Activated T-cell treated with anti-CD3 and anti-CD28 coated beads, Interleukin-2, amount 50 U/mL, for 72 hours (primary cell): ENCODE measurements at regions not wholly inside any gene's neighbourhood (a gene's known extent, or its start where the extent isn't known, plus 50 kb on each side); places are given as distances from the start of the nearest gene placed in this dataset.

Source experiments
- ATAC-seq, 2 donors: fragments of 150-1000 bp; cut with Tn5 transposase; replicated peaks in 1 of 2; 2 replicates each; pipeline ENCODE4 v1.10.0; 2021; ENCODE audit warnings: moderate library complexity in 2 of 2, mild to moderate bottlenecking in 1 of 2
- DNase-seq, 2 donors: peaks; one replicate each; pipeline ENCODE4 v3.0.0; 2021 to 2022; ENCODE audit warnings: mixed read lengths in 1 of 2
- H3K27ac Mint-ChIP-seq: one replicate; pipeline ENCODE4 v1.8.0; 2022; ENCODE audit warnings: mild to moderate bottlenecking, moderate library complexity, mixed read lengths
- H3K27me3 Mint-ChIP-seq: one replicate; pipeline ENCODE4 v1.8.0; 2022; ENCODE audit warnings: low read depth, mixed read lengths
- H3K36me3 Mint-ChIP-seq, 2 donors: one replicate each; pipeline ENCODE4 v1.8.0; 2022; ENCODE audit warnings: mixed read lengths in 2 of 2, mild to moderate bottlenecking in 1 of 2; ENCODE audit not compliant: insufficient read depth in 2 of 2
- H3K4me1 Mint-ChIP-seq: one replicate; pipeline ENCODE4 v1.8.0; 2022; ENCODE audit warnings: low read depth, mixed read lengths
- H3K4me3 Mint-ChIP-seq, 2 donors: one replicate each; pipeline ENCODE4 v1.8.0; 2022; ENCODE audit warnings: mild to moderate bottlenecking in 2 of 2, mixed read lengths in 2 of 2, moderate library complexity in 2 of 2
- H3K9me3 Mint-ChIP-seq, 2 donors: one replicate each; pipeline ENCODE4 v1.8.0; 2022; ENCODE audit warnings: mixed read lengths in 2 of 2

- Mint-ChIP-seq H3K27ac (no peak overlapping the region), H3K4me3 (no peak overlapping the region), H3K27me3 (no peaks in the 10 kb centered on the region), H3K9me3 (no peaks in the 10 kb centered on the region), H3K36me3 (no peaks in the 10 kb centered on the region), H3K4me1 (no peaks in the 10 kb centered on the region)
- no peak for DNase-seq
- ATAC-seq, result no peak
These were observed 429.0 kb downstream of the LMO4 start for GRCh38 chr1:87757676-87758075.

GRCh38 chr1:87759421-87760087 is 430.9 kb downstream of the LMO4 start:
- no peak overlapping the region for H3K27ac Mint-ChIP-seq
- peaks cover 10% of the 10 kb centered on the region for H3K4me1 Mint-ChIP-seq
- DNase-seq, result no peak
- H3K9me3 Mint-ChIP-seq, result no peaks in the 10 kb centered on the region
- no peak overlapping the region for H3K4me3 Mint-ChIP-seq
- H3K36me3 Mint-ChIP-seq, result no peaks in the 10 kb centered on the region
- ATAC-seq, result no peak
- H3K27me3 Mint-ChIP-seq, result peaks cover 5% of the 10 kb centered on the region

GRCh38 chr1:87760155-87760554 is 431.5 kb downstream of the LMO4 start:
- ATAC-seq, result no peak
- H3K9me3 Mint-ChIP-seq, result no peaks in the 10 kb centered on the region
- no peak for DNase-seq
- peaks cover 10% of the 10 kb centered on the region for H3K4me1 Mint-ChIP-seq
- no peak overlapping the region for H3K4me3 Mint-ChIP-seq
- no peak overlapping the region for H3K27ac Mint-ChIP-seq
- H3K36me3 Mint-ChIP-seq, result no peaks in the 10 kb centered on the region
- H3K27me3 Mint-ChIP-seq, result peaks cover 5% of the 10 kb centered on the region

GRCh38 chr1:87760654-87761053 is 432.0 kb downstream of the LMO4 start:
- no peaks in the 10 kb centered on the region for H3K9me3 Mint-ChIP-seq
- no peak for ATAC-seq
- no peak overlapping the region for H3K27ac Mint-ChIP-seq
- no peaks in the 10 kb centered on the region for H3K36me3 Mint-ChIP-seq
- H3K27me3 Mint-ChIP-seq, result peaks cover 5% of the 10 kb centered on the region
- no peak overlapping the region for H3K4me3 Mint-ChIP-seq
- no peak for DNase-seq
- H3K4me1 Mint-ChIP-seq, result peaks cover 10% of the 10 kb centered on the region

GRCh38 chr1:87763483-87763882 is 434.8 kb downstream of the LMO4 start:
- Mint-ChIP-seq H3K4me3 (no peak overlapping the region), H3K9me3 (no peaks in the 10 kb centered on the region), H3K27ac (no peak overlapping the region), H3K4me1 (peaks cover 10% of the 10 kb centered on the region), H3K36me3 (no peaks in the 10 kb centered on the region), H3K27me3 (peaks cover 5% of the 10 kb centered on the region)
- no peak for DNase-seq
- ATAC-seq, result no peak

GRCh38 chr1:87765057-87765680 is 436.5 kb downstream of the LMO4 start:
- H3K4me3 Mint-ChIP-seq, result no peak overlapping the region
- ATAC-seq, result no peak
- H3K9me3 Mint-ChIP-seq, result peaks cover 0 to 1% of the 10 kb centered on the region in 2 donors
- H3K27me3 Mint-ChIP-seq, result peaks cover 5% of the 10 kb centered on the region
- no peaks in the 10 kb centered on the region for H3K36me3 Mint-ChIP-seq
- H3K4me1 Mint-ChIP-seq, result peaks cover 10% of the 10 kb centered on the region
- H3K27ac Mint-ChIP-seq, result no peak overlapping the region
- DNase-seq, result no peak

- no peak for DNase-seq
- Mint-ChIP-seq H3K36me3 (no peaks in the 10 kb centered on the region), H3K27me3 (peaks cover 5% of the 10 kb centered on the region), H3K4me1 (peaks cover 10% of the 10 kb centered on the region), H3K27ac (no peak overlapping the region), H3K4me3 (no peak overlapping the region), H3K9me3 (peaks cover 0 to 1% of the 10 kb centered on the region in 2 donors)
- no peak for ATAC-seq
These were observed 437.0 kb downstream of the LMO4 start for GRCh38 chr1:87765681-87766070.

GRCh38 chr1:87766737-87767136 is 438.1 kb downstream of the LMO4 start:
- Mint-ChIP-seq H3K4me1 (peaks cover 10% of the 10 kb centered on the region), H3K27me3 (peaks cover 5% of the 10 kb centered on the region), H3K27ac (no peak overlapping the region), H3K9me3 (peaks cover 0 to 1% of the 10 kb centered on the region in 2 donors), H3K36me3 (no peaks in the 10 kb centered on the region), H3K4me3 (no peak overlapping the region)
- DNase-seq (no peak), ATAC-seq (no peak)

- Mint-ChIP-seq H3K9me3 (no peaks in the 10 kb centered on the region), H3K27ac (no peak overlapping the region), H3K4me3 (no peak overlapping the region), H3K27me3 (peaks cover 2% of the 10 kb centered on the region), H3K36me3 (no peaks in the 10 kb centered on the region), H3K4me1 (no peaks in the 10 kb centered on the region)
- DNase-seq (no peak), ATAC-seq (no peak)
These were observed 450.2 kb downstream of the LMO4 start for GRCh38 chr1:87778896-87779295.

GRCh38 chr1:87781554-87781953 is 452.9 kb downstream of the LMO4 start:
- Mint-ChIP-seq H3K27me3 (peaks cover 6% of the 10 kb centered on the region), H3K9me3 (no peaks in the 10 kb centered on the region), H3K4me3 (no peak overlapping the region), H3K27ac (no peak overlapping the region), H3K4me1 (no peaks in the 10 kb centered on the region), H3K36me3 (no peaks in the 10 kb centered on the region)
- no peak for ATAC-seq
- DNase-seq, result no peak

- DNase-seq (no peak), ATAC-seq (no peak)
- no peaks in the 10 kb centered on the region for H3K9me3 Mint-ChIP-seq
- H3K4me1 Mint-ChIP-seq, result no peaks in the 10 kb centered on the region
- no peak overlapping the region for H3K4me3 Mint-ChIP-seq
- no peak overlapping the region for H3K27ac Mint-ChIP-seq
- H3K27me3 Mint-ChIP-seq, result peaks cover 6% of the 10 kb centered on the region
- no peaks in the 10 kb centered on the region for H3K36me3 Mint-ChIP-seq
These were observed 454.6 kb downstream of the LMO4 start for GRCh38 chr1:87783315-87783714.

GRCh38 chr1:87785386-87785785 is 456.7 kb downstream of the LMO4 start:
- ATAC-seq (no peak), DNase-seq (no peak)
- H3K9me3 Mint-ChIP-seq, result no peaks in the 10 kb centered on the region
- no peak overlapping the region for H3K27ac Mint-ChIP-seq
- peaks cover 6% of the 10 kb centered on the region for H3K27me3 Mint-ChIP-seq
- no peaks in the 10 kb centered on the region for H3K4me1 Mint-ChIP-seq
- no peaks in the 10 kb centered on the region for H3K36me3 Mint-ChIP-seq
- no peak overlapping the region for H3K4me3 Mint-ChIP-seq

- Mint-ChIP-seq H3K27ac (no peak overlapping the region), H3K4me1 (no peaks in the 10 kb centered on the region), H3K4me3 (no peak overlapping the region), H3K27me3 (peaks cover 6% of the 10 kb centered on the region), H3K9me3 (no peaks in the 10 kb centered on the region), H3K36me3 (no peaks in the 10 kb centered on the region)
- DNase-seq, result no peak
- no peak for ATAC-seq
These were observed 457.5 kb downstream of the LMO4 start for GRCh38 chr1:87786229-87786628.
